GM12878 (cell line): ENCODE measurements at regions not wholly inside any gene's neighbourhood (a gene's known extent, or its start where the extent isn't known, plus 50 kb on each side); places are given as distances from the start of the nearest gene placed in this dataset.

Experiments
- ATAC-seq: fragments of 200-7000 bp; cut with Tn5 transposase; 3 replicates; pipeline ENCODE4 v1.9.1; 2020; ENCODE audit warnings: mild to moderate bottlenecking, moderate library complexity
- BruUV-seq: library from RNA; stranded (reverse); fragments of 400-500 nt; replicated peaks from 2 replicates; lab custom pipeline; 2021; lab: Mats Ljungman, UMichigan
- CTCF ChIA-PET: fragments of 300-600 bp; sonication (Branson Sonifier 250); formaldehyde crosslinking; extraction: SDS; loops from one replicate; lab custom pipeline; 2021; ENCODE audit warnings: inconsistent platforms; lab: Yijun Ruan, JAX
- POLR2A ChIA-PET: fragments of 350-600 bp; formaldehyde crosslinking; extraction: SDS; loops from one replicate; lab custom pipeline; 2021; ENCODE audit warnings: inconsistent platforms; lab: Charles Lee
- RAD21 ChIA-PET: fragments of 300-600 bp; sonication (Branson Sonifier 250); formaldehyde crosslinking; loops from one replicate; lab custom pipeline; 2023; ENCODE audit warnings: antibody characterized with exemption; ENCODE audit not compliant: unreplicated experiment; lab: Charles Lee
- SMC1A ChIA-PET: fragments of 300-600 bp; sonication (Branson Sonifier 250); formaldehyde crosslinking; loops from one replicate; lab custom pipeline; 2023; ENCODE audit not compliant: unreplicated experiment, uncharacterized antibody; lab: Charles Lee
- DNase-seq: peaks from one replicate; pipeline ENCODE4 v3.0.0-alpha.2; 2011; ENCODE audit warnings: low read depth, low spot score
- FAIRE-seq: peaks from 3 replicates; lab custom pipeline; 2011; peaks lifted over from hg19 to GRCh38; lab: Jason Lieb, UNC
- H2AFZ ChIP-seq: 2 replicates; pipeline ENCODE4 v1.6.0; 2011; ENCODE audit warnings: low read depth, low read length, control low read depth; ENCODE audit not compliant: control insufficient read depth
- H3K27ac ChIP-seq: 2 replicates; pipeline ENCODE4 v1.5.1; 2011; ENCODE audit warnings: control low read depth; ENCODE audit not compliant: control insufficient read depth, insufficient read depth
- H3K27me3 ChIP-seq, 2 experiments: replicated peaks in 1 of 2; 2 replicates each; pipeline versions ENCODE4 v1.6.0 to v1.6.1; 2011; ENCODE audit warnings: low read length in 1 of 2; ENCODE audit not compliant: control insufficient read depth in 2 of 2, insufficient read depth in 2 of 2
- H3K36me3 ChIP-seq, 2 experiments: 2 replicates each; pipeline ENCODE4 v1.5.1; 2011; ENCODE audit warnings: low read length in 1 of 2; ENCODE audit not compliant: control insufficient read depth in 2 of 2, insufficient read depth in 2 of 2
- H3K4me1 ChIP-seq: 2 replicates; pipeline ENCODE4 v1.6.1; 2011; ENCODE audit warnings: mild to moderate bottlenecking, low read length, moderate library complexity, mixed read lengths; ENCODE audit not compliant: control insufficient read depth, insufficient read depth
- H3K4me2 ChIP-seq: 2 replicates; pipeline ENCODE4 v1.6.0; 2011; ENCODE audit warnings: control low read depth; ENCODE audit not compliant: control insufficient read depth, insufficient read depth
- H3K4me3 ChIP-seq: fragments of 200-600 bp; sonication (generic); 2 replicates; pipeline ENCODE4 v1.5.1; 2016
- H3K79me2 ChIP-seq: 2 replicates; pipeline ENCODE4 v1.6.0; 2011; ENCODE audit warnings: low read length; ENCODE audit not compliant: control insufficient read depth, insufficient read depth
- H3K9ac ChIP-seq: 2 replicates; pipeline ENCODE4 v1.8.0; 2011; ENCODE audit warnings: low read length, control low read depth, mixed read lengths; ENCODE audit not compliant: control insufficient read depth, insufficient read depth
- H3K9me3 ChIP-seq: replicated peaks from 3 replicates; pipeline ENCODE4 v1.5.1; 2011; ENCODE audit warnings: mild to moderate bottlenecking, low read length; ENCODE audit not compliant: control insufficient read depth, insufficient read depth
- H4K20me1 ChIP-seq: 2 replicates; pipeline ENCODE4 v1.6.0; 2011; ENCODE audit not compliant: control insufficient read depth, insufficient read depth
- IKZF1 ChIP-seq: fragments of 450-650 bp; conservative IDR thresholded peaks from 2 replicates; pipeline ENCODE4 v1.6.1; 2017; ENCODE audit warnings: antibody characterized with exemption, mild to moderate bottlenecking
- SIN3A ChIP-seq: IDR thresholded peaks from 2 replicates; pipeline ENCODE4 v1.6.1; 2012; ENCODE audit warnings: low read depth, low read length, improper control_type of control experiment
- SUZ12 ChIP-seq: fragments of 200-600 bp; sonication (generic); IDR thresholded peaks from one replicate; pipeline ENCODE4 v1.6.1; 2018; ENCODE audit warnings: antibody characterized with exemption, mild to moderate bottlenecking; ENCODE audit not compliant: unreplicated experiment
- TCF3 ChIP-seq: IDR thresholded peaks from 2 replicates; pipeline ENCODE4 v1.6.1; 2012; ENCODE audit warnings: low read depth, mild to moderate bottlenecking, low read length, borderline replicate concordance; ENCODE audit not compliant: insufficient read depth
- WGBS: methylation state at CpG from one replicate; pipeline ENCODE4 v1.1.6; 2016; ENCODE audit warnings: low lambda C conversion rate; ENCODE audit not compliant: insufficient replicate concordance, insufficient coverage; ENCODE audit errors: missing lambda C conversion rate; 5-methylcytosine and 5-hydroxymethylcytosine counted together
- in situ Hi-C: fragments of 300-500 bp; cut with MboI; formaldehyde crosslinking; loops from 9 replicates; pipeline ENCODE4 v1.14.3; 2018; ENCODE audit warnings: mixed read lengths
- intact Hi-C: fragments of 100-400 bp; cut with micrococcal nuclease; formaldehyde crosslinking; loops from one replicate; pipeline ENCODE4 v1.14.2; 2022; ENCODE audit not compliant: unreplicated experiment
- TF ChIP-seq, protein P1 (sequence below): fragments of 450-650 bp; IDR thresholded peaks from 2 replicates; pipeline ENCODE4 v1.6.1; 2016; ENCODE audit warnings: mild to moderate bottlenecking
- TF ChIP-seq, protein P2 (sequence below): IDR thresholded peaks from 2 replicates; pipeline ENCODE4 v1.6.1; 2012; ENCODE audit warnings: low read depth, low read length, improper control_type of control experiment

GRCh38 chr5:105573575-105573974 lies 2011.0 kb upstream of the NUDT12 start:
- no peak for FAIRE-seq
- Histone ChIP-seq H3K4me2 (no peak overlapping the region), H3K36me3 (no peaks in the 10 kb centered on the region), H3K4me3 (no peak overlapping the region), H4K20me1 (no peaks in the 10 kb centered on the region), H3K4me1 (no peaks in the 10 kb centered on the region), H3K9me3 (no peaks in the 10 kb centered on the region), H3K9ac (no peak overlapping the region), H3K27me3 (no peaks in the 10 kb centered on the region), H3K79me2 (no peaks in the 10 kb centered on the region), H3K27ac (no peak overlapping the region), H2AFZ (no peak overlapping the region)
- ChIA-PET RAD21 (no interaction called here), SMC1A (no interaction called here), CTCF (no interaction called here), POLR2A (no interaction called here)
- ATAC-seq: no peak
- TF ChIP-seq TCF3: no peak
- TF ChIP-seq SUZ12: no peak
- TF ChIP-seq, protein P1, sequence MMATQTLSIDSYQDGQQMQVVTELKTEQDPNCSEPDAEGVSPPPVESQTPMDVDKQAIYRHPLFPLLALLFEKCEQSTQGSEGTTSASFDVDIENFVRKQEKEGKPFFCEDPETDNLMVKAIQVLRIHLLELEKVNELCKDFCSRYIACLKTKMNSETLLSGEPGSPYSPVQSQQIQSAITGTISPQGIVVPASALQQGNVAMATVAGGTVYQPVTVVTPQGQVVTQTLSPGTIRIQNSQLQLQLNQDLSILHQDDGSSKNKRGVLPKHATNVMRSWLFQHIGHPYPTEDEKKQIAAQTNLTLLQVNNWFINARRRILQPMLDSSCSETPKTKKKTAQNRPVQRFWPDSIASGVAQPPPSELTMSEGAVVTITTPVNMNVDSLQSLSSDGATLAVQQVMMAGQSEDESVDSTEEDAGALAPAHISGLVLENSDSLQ: no peak
- TF ChIP-seq SIN3A: no peak
- TF ChIP-seq, protein P2, sequence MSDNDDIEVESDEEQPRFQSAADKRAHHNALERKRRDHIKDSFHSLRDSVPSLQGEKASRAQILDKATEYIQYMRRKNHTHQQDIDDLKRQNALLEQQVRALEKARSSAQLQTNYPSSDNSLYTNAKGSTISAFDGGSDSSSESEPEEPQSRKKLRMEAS: no peak
- no TSS peak for BruUV-seq
- DNase-seq: no peak
- intact Hi-C loops: no loop called here
- in situ Hi-C loops: no loop called here

DNA sequence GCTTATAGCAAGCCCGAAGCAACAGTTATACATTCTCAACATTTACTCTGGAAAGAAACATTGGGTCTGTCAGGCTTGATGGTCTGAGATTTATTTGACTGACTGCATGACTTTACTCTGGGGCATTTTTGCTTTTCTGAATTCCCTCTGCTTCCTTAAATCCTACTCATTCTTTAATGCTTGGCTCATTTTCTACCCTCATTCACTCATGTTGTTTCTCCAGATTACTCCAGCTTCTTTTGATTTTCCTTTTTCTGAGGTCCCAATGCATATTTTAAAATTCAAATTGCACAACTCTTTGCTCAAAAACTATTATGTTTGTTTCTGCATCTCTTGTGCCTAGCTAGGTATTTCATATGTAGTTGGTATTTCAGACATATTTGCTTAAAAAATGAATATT lies 2002.9 kb upstream of the NUDT12 start:
- Histone ChIP-seq H3K9ac (no peak overlapping the region), H3K4me3 (no peak overlapping the region), H3K27ac (no peak overlapping the region), H3K4me2 (no peak overlapping the region), H3K9me3 (no peaks in the 10 kb centered on the region), H3K79me2 (no peaks in the 10 kb centered on the region), H3K36me3 (no peaks in the 10 kb centered on the region), H3K27me3 (no peaks in the 10 kb centered on the region), H4K20me1 (no peaks in the 10 kb centered on the region), H2AFZ (no peak overlapping the region), H3K4me1 (no peaks in the 10 kb centered on the region)
- in situ Hi-C loops: no loop called here
- WGBS: 33% methylated on average over 1 of the region's 1 CpG
- RAD21 ChIA-PET: no interaction called here
- intact Hi-C loops: no loop called here
- SMC1A ChIA-PET: interaction anchor here (1.3 kb wide), 1 partner anchor 69 kb away, joined by 3 read pairs; no protein-coding TSS in a partner anchor
- POLR2A ChIA-PET: no interaction called here
- BruUV-seq: no TSS peak
- CTCF ChIA-PET: no interaction called here
- no peak for ATAC-seq
- no peak for DNase-seq
- TF ChIP-seq IKZF1: no peak
- FAIRE-seq: no peak
